Testis (tissue), 2 donors: ENCODE measurements at regions not wholly inside any gene's neighbourhood (a gene's known extent, or its start where the extent isn't known, plus 50 kb on each side); places are given as distances from the start of the nearest gene placed in this dataset.

ENCODE experiments used
- DNase-seq: peaks from one replicate; pipeline ENCODE4 v3.0.0-alpha.2; 2019
- H3K27ac ChIP-seq, 2 donors: fragments of 200-600 bp; sonication (generic); one replicate each; pipeline ENCODE4 v1.5.1; 2019
- H3K27me3 ChIP-seq: fragments of 200-600 bp; sonication (generic); one replicate; pipeline ENCODE4 v1.5.1; 2019
- H3K36me3 ChIP-seq: fragments of 200-600 bp; sonication (generic); one replicate; pipeline ENCODE4 v1.5.1; 2017; ENCODE audit warnings: low read depth; ENCODE audit errors: missing control alignments
- H3K4me1 ChIP-seq: fragments of 200-600 bp; sonication (generic); one replicate; pipeline ENCODE4 v1.5.1; 2019
- H3K4me3 ChIP-seq, 2 donors: fragments of 200-600 bp; sonication (generic); one replicate each; pipeline ENCODE4 v1.5.1; 2017 to 2019
- H3K9me3 ChIP-seq: fragments of 200-600 bp; sonication (generic); one replicate; pipeline ENCODE4 v1.5.1; 2017
- CTCF ChIP-seq, 3 experiments: fragments of 450-650 bp in 2 of 3; fragments of 200-600 bp in 1 of 3; sonication (generic) in 1 of 3; IDR thresholded peaks; one replicate each; pipeline ENCODE4 v1.5.1; 2016 to 2019; ENCODE audit warnings: antibody characterized with exemption in 3 of 3, mild to moderate bottlenecking in 2 of 3, moderate library complexity in 1 of 3
- POLR2A ChIP-seq: fragments of 450-650 bp; IDR thresholded peaks from one replicate; pipeline ENCODE4 v1.6.1; 2017; ENCODE audit warnings: antibody characterized with exemption, mild to moderate bottlenecking, moderate library complexity
- WGBS, 2 donors: methylation state at CpG; one replicate each; pipeline ENCODE4 v1.1.5; 2018; 5-methylcytosine and 5-hydroxymethylcytosine counted together
- intact Hi-C: fragments of 100-400 bp; cut with DNase I; formaldehyde crosslinking; loops from one replicate; pipeline ENCODE4 v1.15.1; 2023; ENCODE audit warnings: low total_unique reads

- Histone ChIP-seq H3K27me3 (no peaks in the 10 kb centered on the region), H3K9me3 (no peaks in the 10 kb centered on the region), H3K4me1 (no peaks in the 10 kb centered on the region), H3K4me3 (no peak overlapping the region), H3K36me3 (no peaks in the 10 kb centered on the region), H3K27ac (no peak overlapping the region)
- DNase-seq = no peak
- intact Hi-C loops = no loop called here
- TF ChIP-seq POLR2A (no peak), CTCF (IDR thresholded peaks at IDR 0.05) (no peak)
- WGBS, 2 donors = 51 to 60% methylated on average over 3 of the region's 3 CpGs
These were observed 56.0 kb downstream of the BOD1L2 start for GRCh38 chr18:57202881-57203280.

DNA sequence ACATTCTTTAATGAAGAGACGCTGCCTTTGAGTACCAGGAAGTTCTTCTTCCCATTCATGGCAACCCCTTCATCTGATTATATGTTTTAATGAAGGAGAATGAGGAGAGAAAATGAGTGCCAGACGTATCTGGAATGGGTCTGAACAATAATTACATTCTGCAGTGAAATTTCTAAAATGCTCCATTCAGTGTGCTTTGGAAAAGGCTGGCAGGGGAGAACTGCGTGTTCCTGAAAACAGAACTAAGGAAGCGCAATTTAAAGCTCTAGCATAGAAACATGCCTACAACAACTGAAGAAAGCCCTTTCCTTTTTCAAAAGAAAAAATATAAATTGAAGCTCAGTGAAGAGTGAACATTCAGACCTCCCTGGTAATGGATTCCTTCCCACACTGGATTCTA is 58.8 kb downstream of the BOD1L2 start:
- Histone ChIP-seq H3K27me3 (no peaks in the 10 kb centered on the region), H3K4me1 (no peaks in the 10 kb centered on the region), H3K9me3 (no peaks in the 10 kb centered on the region), H3K4me3 (no peak overlapping the region), H3K36me3 (no peaks in the 10 kb centered on the region), H3K27ac (no peak overlapping the region)
- DNase-seq = no peak
- 84 to 90% methylated on average over 4 of the region's 4 CpGs for WGBS, 2 donors
- TF ChIP-seq CTCF (IDR thresholded peaks at IDR 0.05) (no peak), POLR2A (no peak)
- intact Hi-C loops = no loop called here

- no peak overlapping the region for H3K4me3 ChIP-seq
- no peak for DNase-seq
- no peaks in the 10 kb centered on the region for H3K27me3 ChIP-seq
- intact Hi-C loops = no loop called here
- H3K27ac ChIP-seq = no peak overlapping the region
- no peaks in the 10 kb centered on the region for H3K4me1 ChIP-seq
- H3K36me3 ChIP-seq = no peaks in the 10 kb centered on the region
- no peak for TF ChIP-seq POLR2A
- TF ChIP-seq CTCF (IDR thresholded peaks at IDR 0.05) = no peak
- WGBS, 2 donors = 72 to 76% methylated on average over 6 of the region's 6 CpGs
- no peaks in the 10 kb centered on the region for H3K9me3 ChIP-seq
These were observed 60.4 kb downstream of the BOD1L2 start for GRCh38 chr18:57207124-57207916.

DNA sequence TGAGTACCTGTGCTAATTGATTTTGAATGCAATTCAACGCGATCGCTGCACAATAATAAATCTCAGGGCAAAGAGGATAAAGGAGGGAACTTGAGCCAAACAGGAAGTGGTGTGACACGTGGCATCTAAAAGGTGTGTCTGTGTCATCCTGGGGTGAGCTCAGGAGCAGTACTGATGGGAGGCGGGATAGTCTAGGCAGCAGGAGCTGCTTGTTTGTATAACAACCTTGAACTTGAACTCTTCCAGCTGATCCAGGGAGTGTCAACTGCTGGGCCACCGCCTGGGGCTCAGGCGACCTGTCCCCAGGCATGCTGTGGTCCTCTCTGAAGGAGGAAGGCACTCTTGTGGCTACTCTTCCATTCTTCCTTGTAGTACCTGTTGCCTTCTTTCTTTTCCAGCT is 61.2 kb downstream of the BOD1L2 start:
- DNase-seq = no peak
- Histone ChIP-seq H3K27me3 (no peaks in the 10 kb centered on the region), H3K4me1 (no peaks in the 10 kb centered on the region), H3K27ac (no peak overlapping the region), H3K4me3 (no peak overlapping the region), H3K36me3 (no peaks in the 10 kb centered on the region), H3K9me3 (no peaks in the 10 kb centered on the region)
- intact Hi-C loops = no loop called here
- 74 to 77% methylated on average over 7 of the region's 7 CpGs for WGBS, 2 donors
- TF ChIP-seq CTCF (IDR thresholded peaks at IDR 0.05) = no peak

DNA sequence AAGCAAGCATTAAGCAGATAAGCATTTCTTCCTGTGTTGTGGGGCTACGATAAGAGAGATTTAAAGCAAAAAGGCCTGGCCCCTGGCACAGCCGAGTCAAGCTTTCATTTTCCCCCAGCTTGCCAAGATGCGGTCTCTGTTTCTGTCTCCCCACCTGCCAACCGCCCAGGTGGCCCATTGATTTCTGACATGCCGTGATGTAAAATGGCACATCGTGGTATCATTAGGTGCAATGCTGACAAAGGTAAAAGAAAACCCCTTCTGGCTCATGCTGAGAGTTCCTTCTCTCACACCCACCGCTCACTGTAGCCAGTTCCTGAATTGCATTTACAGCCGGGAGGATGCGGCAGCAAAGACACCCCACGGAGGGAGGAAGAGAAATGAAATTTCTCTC is 62.8 kb downstream of the BOD1L2 start:
- Histone ChIP-seq H3K27ac (no peak overlapping the region), H3K27me3 (no peaks in the 10 kb centered on the region), H3K36me3 (no peaks in the 10 kb centered on the region), H3K4me1 (no peaks in the 10 kb centered on the region), H3K9me3 (no peaks in the 10 kb centered on the region), H3K4me3 (no peak overlapping the region)
- intact Hi-C loops = no loop called here
- TF ChIP-seq POLR2A (no peak), CTCF (IDR thresholded peaks at IDR 0.05) (no peak)
- 29 to 32% methylated on average over 10 of the region's 10 CpGs for WGBS, 2 donors
- no peak for DNase-seq
